Astrocyte of the cerebellum (primary cell): ENCODE measurements at regions not wholly inside any gene's neighbourhood (a gene's known extent, or its start where the extent isn't known, plus 50 kb on each side); places are given as distances from the start of the nearest gene placed in this dataset.

ENCODE experiments used
- DNase-seq: peaks from one replicate; pipeline ENCODE4 v3.0.0-alpha.2; 2011; ENCODE audit warnings: low read depth
- H3K4me3 ChIP-seq: 2 replicates; pipeline ENCODE4 v1.5.1; 2011; ENCODE audit warnings: mild to moderate bottlenecking, low read depth, low read length, moderate library complexity
- CTCF ChIP-seq: IDR thresholded peaks from 2 replicates; pipeline ENCODE4 v1.5.1; 2012; ENCODE audit warnings: low read length, low read depth, moderate library complexity, mild to moderate bottlenecking; ENCODE audit errors: missing control alignments
- in situ Hi-C: cut with HindIII; loops from 2 replicates; pipeline ENCODE4 v1.10.0; 2017; ENCODE audit warnings: low sequenced_read_pairs

- DNase-seq: peak; percentile 97
- in situ Hi-C loops: no loop called here
- H3K4me3 ChIP-seq: no peak overlapping the region
- no peak for TF ChIP-seq CTCF
These were observed 125.4 kb upstream of the ADAMTS16 start for GRCh38 chr5:5014586-5015235.

- in situ Hi-C loops: no loop called here
- DNase-seq: peak; percentile 84
- no peak overlapping the region for H3K4me3 ChIP-seq
- no peak for TF ChIP-seq CTCF
These were observed 122.1 kb upstream of the ADAMTS16 start for GRCh38 chr5:5017827-5018577.

- peak; percentile 47 for DNase-seq
These were observed 121.6 kb upstream of the ADAMTS16 start for GRCh38 chr5:5018578-5018970.

GRCh38 chr5:5021436-5021835, 118.7 kb upstream of the ADAMTS16 start:
- in situ Hi-C loops: no loop called here
- TF ChIP-seq CTCF: no peak
- H3K4me3 ChIP-seq: no peak overlapping the region
- no peak for DNase-seq

More at GRCh38 chr5:5018578-5018970, 121.6 kb upstream of the ADAMTS16 start:
- no peak overlapping the region for H3K4me3 ChIP-seq
- in situ Hi-C loops: no loop called here
- TF ChIP-seq CTCF: no peak

GRCh38 chr5:5025098-5025773, 114.9 kb upstream of the ADAMTS16 start:
- DNase-seq: no peak
- TF ChIP-seq CTCF: no peak
- no peak overlapping the region for H3K4me3 ChIP-seq
- in situ Hi-C loops: no loop called here

GRCh38 chr5:5025774-5026408, 114.2 kb upstream of the ADAMTS16 start:
- no peak for TF ChIP-seq CTCF
- in situ Hi-C loops: no loop called here
- no peak overlapping the region for H3K4me3 ChIP-seq
- DNase-seq: no peak
